ENCODE measurements at regions not wholly inside any gene's neighbourhood (a gene's known extent, or its start where the extent isn't known, plus 50 kb on each side); places are given as distances from the start of the nearest gene placed in this dataset.

- H3K27me3 Mint-ChIP-seq (ENCODE audit: unreplicated experiment) = peaks cover 2% of the 10 kb centered on the region
- H3K4me3 Mint-ChIP-seq (ENCODE audit: unreplicated experiment) = no peak overlapping the region
- no peaks in the 10 kb centered on the region for H3K36me3 Mint-ChIP-seq (ENCODE audit: low read depth, unreplicated experiment)
- no peaks in the 10 kb centered on the region for H3K4me1 Mint-ChIP-seq (ENCODE audit: unreplicated experiment)
- no peak for DNase-seq (ENCODE audit: low spot score)
- H3K27ac Mint-ChIP-seq (ENCODE audit: unreplicated experiment) = no peak overlapping the region
- TF ChIP-seq, protein P1, sequence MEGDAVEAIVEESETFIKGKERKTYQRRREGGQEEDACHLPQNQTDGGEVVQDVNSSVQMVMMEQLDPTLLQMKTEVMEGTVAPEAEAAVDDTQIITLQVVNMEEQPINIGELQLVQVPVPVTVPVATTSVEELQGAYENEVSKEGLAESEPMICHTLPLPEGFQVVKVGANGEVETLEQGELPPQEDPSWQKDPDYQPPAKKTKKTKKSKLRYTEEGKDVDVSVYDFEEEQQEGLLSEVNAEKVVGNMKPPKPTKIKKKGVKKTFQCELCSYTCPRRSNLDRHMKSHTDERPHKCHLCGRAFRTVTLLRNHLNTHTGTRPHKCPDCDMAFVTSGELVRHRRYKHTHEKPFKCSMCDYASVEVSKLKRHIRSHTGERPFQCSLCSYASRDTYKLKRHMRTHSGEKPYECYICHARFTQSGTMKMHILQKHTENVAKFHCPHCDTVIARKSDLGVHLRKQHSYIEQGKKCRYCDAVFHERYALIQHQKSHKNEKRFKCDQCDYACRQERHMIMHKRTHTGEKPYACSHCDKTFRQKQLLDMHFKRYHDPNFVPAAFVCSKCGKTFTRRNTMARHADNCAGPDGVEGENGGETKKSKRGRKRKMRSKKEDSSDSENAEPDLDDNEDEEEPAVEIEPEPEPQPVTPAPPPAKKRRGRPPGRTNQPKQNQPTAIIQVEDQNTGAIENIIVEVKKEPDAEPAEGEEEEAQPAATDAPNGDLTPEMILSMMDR (IDR thresholded peaks at IDR 0.05; ENCODE audit: unreplicated experiment) = no peak
- no peaks in the 10 kb centered on the region for H3K9me3 Mint-ChIP-seq (ENCODE audit: unreplicated experiment)
These were observed 700.1 kb downstream of the MED13L start for GRCh38 chr12:115577401-115577800.

DNA sequence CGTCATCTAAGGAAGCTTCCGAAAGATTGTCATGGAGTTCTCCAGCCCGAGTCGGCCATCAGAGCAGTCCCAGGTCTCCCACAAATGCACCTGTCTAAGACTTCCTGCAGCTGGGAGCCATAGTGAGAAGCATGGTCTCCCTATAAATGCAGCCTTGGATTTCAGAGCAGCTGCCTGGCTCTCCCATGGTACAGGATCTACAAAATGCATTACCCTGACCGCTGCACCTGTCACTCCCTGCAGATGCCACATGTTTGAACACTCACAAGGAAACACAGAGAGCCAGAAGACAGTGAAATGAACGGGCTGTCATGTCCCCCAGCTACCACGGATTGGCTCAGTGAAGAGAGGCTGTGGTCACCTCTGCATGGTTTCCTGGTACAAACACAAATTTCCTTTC lies 702.7 kb downstream of the MED13L start:
- TF ChIP-seq, protein P1 (IDR thresholded peaks at IDR 0.05; ENCODE audit: unreplicated experiment) = no peak
- no peaks in the 10 kb centered on the region for H3K4me1 Mint-ChIP-seq (ENCODE audit: unreplicated experiment)
- H3K27ac Mint-ChIP-seq (ENCODE audit: unreplicated experiment) = no peak overlapping the region

DNA sequence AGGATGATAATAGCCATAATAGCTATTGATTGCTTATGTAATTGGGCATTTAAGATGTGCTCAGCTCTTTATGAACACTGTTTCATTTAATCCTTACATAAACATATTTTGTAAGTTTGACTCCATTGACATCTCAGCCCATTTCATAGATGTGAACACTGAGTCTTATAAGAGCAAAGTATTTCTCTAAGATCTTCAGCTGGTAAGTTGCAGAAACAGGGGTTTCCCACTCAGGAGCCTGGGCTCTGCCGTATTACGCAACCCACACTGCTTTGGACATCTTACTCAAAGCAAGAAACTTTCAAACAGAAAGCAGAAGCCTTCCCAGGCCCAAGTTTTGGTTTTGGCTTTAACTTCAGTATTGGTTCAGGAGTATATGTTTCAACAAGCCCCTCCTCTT lies 705.1 kb downstream of the MED13L start:
- Mint-ChIP-seq H3K4me3 (ENCODE audit: unreplicated experiment) (no peak overlapping the region), H3K27me3 (ENCODE audit: unreplicated experiment) (peaks cover under 1% of the 10 kb centered on the region), H3K27ac (ENCODE audit: unreplicated experiment) (no peak overlapping the region), H3K36me3 (ENCODE audit: low read depth, unreplicated experiment) (no peaks in the 10 kb centered on the region), H3K9me3 (ENCODE audit: unreplicated experiment) (no peaks in the 10 kb centered on the region), H3K4me1 (ENCODE audit: unreplicated experiment) (no peaks in the 10 kb centered on the region)
- TF ChIP-seq, protein P1 (IDR thresholded peaks at IDR 0.05; ENCODE audit: unreplicated experiment) = no peak
- DNase-seq (ENCODE audit: low spot score) = no peak

More for the DNA sequence above, 702.7 kb downstream of the MED13L start:
- no peaks in the 10 kb centered on the region for H3K36me3 Mint-ChIP-seq (ENCODE audit: low read depth, unreplicated experiment)
- no peak overlapping the region for H3K4me3 Mint-ChIP-seq (ENCODE audit: unreplicated experiment)
- no peak for DNase-seq (ENCODE audit: low spot score)
- H3K27me3 Mint-ChIP-seq (ENCODE audit: unreplicated experiment) = peaks cover 2% of the 10 kb centered on the region
- no peaks in the 10 kb centered on the region for H3K9me3 Mint-ChIP-seq (ENCODE audit: unreplicated experiment)

DNA sequence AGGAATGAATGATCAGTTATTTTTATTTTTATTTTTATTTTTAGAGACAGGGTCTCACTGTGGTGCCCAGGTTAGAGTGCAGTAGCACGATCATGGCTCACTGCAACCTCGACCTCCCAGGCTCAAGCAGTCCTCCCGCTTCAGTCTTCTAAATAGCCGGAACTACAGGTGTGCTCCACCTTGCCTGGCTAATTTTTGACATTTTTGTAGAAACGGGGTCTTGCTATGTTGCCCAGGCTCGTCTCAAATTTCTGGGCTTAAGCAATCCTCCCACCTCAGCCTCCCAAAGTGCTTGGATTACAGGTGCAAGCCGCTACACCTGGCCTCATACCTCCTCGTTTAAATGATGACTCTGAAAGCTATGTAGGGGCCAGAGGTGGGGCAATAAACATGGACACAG lies 706.0 kb downstream of the MED13L start:
- no peak overlapping the region for H3K4me3 Mint-ChIP-seq (ENCODE audit: unreplicated experiment)
- H3K4me1 Mint-ChIP-seq (ENCODE audit: unreplicated experiment) = no peaks in the 10 kb centered on the region
- TF ChIP-seq, protein P1 (IDR thresholded peaks at IDR 0.05; ENCODE audit: unreplicated experiment) = no peak
- no peak for DNase-seq (ENCODE audit: low spot score)
- no peak overlapping the region for H3K27ac Mint-ChIP-seq (ENCODE audit: unreplicated experiment)
- no peaks in the 10 kb centered on the region for H3K27me3 Mint-ChIP-seq (ENCODE audit: unreplicated experiment)
- no peaks in the 10 kb centered on the region for H3K36me3 Mint-ChIP-seq (ENCODE audit: low read depth, unreplicated experiment)
- no peaks in the 10 kb centered on the region for H3K9me3 Mint-ChIP-seq (ENCODE audit: unreplicated experiment)

GRCh38 chr12:115571027-115571426 lies 706.5 kb downstream of the MED13L start:
- H3K4me3 Mint-ChIP-seq (ENCODE audit: unreplicated experiment) = no peak overlapping the region
- no peak overlapping the region for H3K27ac Mint-ChIP-seq (ENCODE audit: unreplicated experiment)
- H3K4me1 Mint-ChIP-seq (ENCODE audit: unreplicated experiment) = no peaks in the 10 kb centered on the region
- H3K36me3 Mint-ChIP-seq (ENCODE audit: low read depth, unreplicated experiment) = no peaks in the 10 kb centered on the region
- TF ChIP-seq, protein P1 (IDR thresholded peaks at IDR 0.05; ENCODE audit: unreplicated experiment) = no peak
- H3K9me3 Mint-ChIP-seq (ENCODE audit: unreplicated experiment) = no peaks in the 10 kb centered on the region
- no peaks in the 10 kb centered on the region for H3K27me3 Mint-ChIP-seq (ENCODE audit: unreplicated experiment)
- no peak for DNase-seq (ENCODE audit: low spot score)
